Endothelial cell of umbilical vein (primary cell): ENCODE measurements at regions not wholly inside any gene's neighbourhood (a gene's known extent, or its start where the extent isn't known, plus 50 kb on each side); places are given as distances from the start of the nearest gene placed in this dataset.

Experiments
- BruUV-seq: library from RNA; stranded (reverse); fragments of 400-500 nt; replicated peaks from 2 replicates; lab custom pipeline; 2021; lab: Mats Ljungman, UMichigan
- CTCF ChIA-PET: fragments of 300-600, 350-600 bp; sonication (Branson Sonifier 250); formaldehyde crosslinking; loops from one replicate; lab custom pipeline; 2021; ENCODE audit warnings: antibody characterized with exemption, inconsistent platforms; lab: Charles Lee
- POLR2A ChIA-PET: fragments of 300-600, 350-600 bp; sonication (Branson Sonifier 250); formaldehyde crosslinking; loops from one replicate; lab custom pipeline; 2021; ENCODE audit warnings: antibody characterized with exemption, inconsistent platforms; lab: Charles Lee
- DNase-seq: peaks from one replicate; pipeline ENCODE4 v3.0.0-alpha.2; 2011; ENCODE audit warnings: low read depth, low spot score
- FAIRE-seq: peaks from 2 replicates; lab custom pipeline; 2011; peaks lifted over from hg19 to GRCh38; lab: Jason Lieb, UNC
- H2AFZ ChIP-seq: 2 replicates; pipeline ENCODE4 v1.6.0; 2012; ENCODE audit warnings: low read depth, low read length, control low read depth, inconsistent platforms
- H3K27ac ChIP-seq: 2 replicates; pipeline ENCODE4 v1.5.1; 2011; ENCODE audit warnings: low read depth, mild to moderate bottlenecking, control low read depth, low read length, moderate library complexity; ENCODE audit not compliant: insufficient read depth
- H3K27me3 ChIP-seq, 2 experiments: 2 replicates each; pipeline versions ENCODE4 v1.6.0 to v1.6.1; 2011; ENCODE audit warnings: low read length in 2 of 2, mixed read lengths in 1 of 2; ENCODE audit not compliant: control insufficient read depth in 2 of 2, insufficient read depth in 2 of 2
- H3K36me3 ChIP-seq, 2 experiments: 2 replicates in 1 of 2; 3 replicates in 1 of 2; pipeline ENCODE4 v1.5.1; 2011; ENCODE audit warnings: low read length in 2 of 2, mild to moderate bottlenecking in 1 of 2, moderate library complexity in 1 of 2; ENCODE audit not compliant: control insufficient read depth in 2 of 2, insufficient read depth in 2 of 2; ENCODE audit errors: extremely low read depth in 1 of 2
- H3K4me1 ChIP-seq: 3 replicates; pipeline ENCODE4 v1.5.1; 2011; ENCODE audit warnings: mild to moderate bottlenecking, low read length; ENCODE audit not compliant: control insufficient read depth, insufficient read depth; ENCODE audit errors: extremely low read depth
- H3K4me2 ChIP-seq: 2 replicates; pipeline ENCODE4 v1.6.1; 2011; ENCODE audit warnings: low read length, control low read depth, mixed read lengths; ENCODE audit not compliant: insufficient read depth
- H3K4me3 ChIP-seq, 3 experiments: fragments of 200-600 bp in 1 of 3; sonication (generic), shearing (Covaris generic) in 1 of 3; replicated peaks in 1 of 3; 2 replicates each; pipeline ENCODE4 v1.5.1; 2011 to 2016; ENCODE audit warnings: control low read depth in 3 of 3, low read length in 3 of 3, mild to moderate bottlenecking in 2 of 3, inconsistent platforms in 1 of 3, low read depth in 1 of 3, moderate library complexity in 1 of 3; ENCODE audit not compliant: insufficient read depth in 1 of 3
- H3K79me2 ChIP-seq: 2 replicates; pipeline ENCODE4 v1.6.0; 2012; ENCODE audit warnings: low read length, inconsistent platforms; ENCODE audit not compliant: control insufficient read depth, insufficient read depth
- H3K9ac ChIP-seq: replicated peaks from 2 replicates; pipeline ENCODE3; 2011; ENCODE audit warnings: low read length, control low read depth; ENCODE audit not compliant: insufficient read depth; ENCODE audit errors: extremely low read depth
- H3K9me1 ChIP-seq: replicated peaks from 3 replicates; pipeline ENCODE4 v1.6.0; 2011; ENCODE audit warnings: mild to moderate bottlenecking, low read length; ENCODE audit not compliant: control insufficient read depth, insufficient read depth; ENCODE audit errors: extremely low read depth
- H3K9me3 ChIP-seq: replicated peaks from 2 replicates; pipeline ENCODE4 v1.5.1; 2012; ENCODE audit warnings: low read length, inconsistent platforms; ENCODE audit not compliant: control insufficient read depth, insufficient read depth
- H4K20me1 ChIP-seq: replicated peaks from 2 replicates; pipeline ENCODE3; 2011; ENCODE audit warnings: mild to moderate bottlenecking, low read length; ENCODE audit not compliant: control insufficient read depth, insufficient read depth; ENCODE audit errors: extremely low read depth
- EZH2 ChIP-seq: IDR thresholded peaks from 2 replicates; pipeline ENCODE4 v1.6.1; 2012; ENCODE audit warnings: borderline replicate concordance, low read depth, mild to moderate bottlenecking, moderate library complexity, low read length, inconsistent platforms; ENCODE audit not compliant: severe bottlenecking
- FOS ChIP-seq: IDR thresholded peaks from 2 replicates; pipeline ENCODE4 v1.6.1; 2011; ENCODE audit warnings: mild to moderate bottlenecking, low read length, moderate library complexity, borderline replicate concordance; ENCODE audit not compliant: insufficient read depth
- GATA2 ChIP-seq: IDR thresholded peaks from 2 replicates; pipeline ENCODE4 v1.7.0; 2011; ENCODE audit warnings: low read depth, mild to moderate bottlenecking, moderate library complexity, mixed read lengths, low read length; ENCODE audit not compliant: insufficient read length, insufficient read depth
- JUN ChIP-seq: IDR thresholded peaks from 2 replicates; pipeline ENCODE4 v1.6.1; 2011; ENCODE audit warnings: borderline replicate concordance, low read depth; ENCODE audit not compliant: insufficient read length, insufficient read depth
- MYC ChIP-seq: IDR thresholded peaks from one replicate; pipeline ENCODE4 v1.6.1; 2011; ENCODE audit warnings: mild to moderate bottlenecking, low read depth, low read length
- POLR2AphosphoS5 ChIP-seq: IDR thresholded peaks from 2 replicates; pipeline ENCODE4 v1.6.1; 2012; ENCODE audit warnings: low read depth, mild to moderate bottlenecking, control low read depth, low read length, moderate library complexity; ENCODE audit not compliant: insufficient read depth
- dilution Hi-C: fragments of 300-500 bp; cut with MboI; formaldehyde crosslinking; loops from one replicate; pipeline ENCODE4 v1.15.0; 2019; ENCODE audit warnings: low sequenced_read_pairs; ENCODE audit not compliant: extremely low pct_ligation_motif_present
- intact Hi-C: fragments of 100-400 bp; cut with micrococcal nuclease; formaldehyde crosslinking; loops from one replicate; pipeline ENCODE4 v1.10.0; 2022
- TF ChIP-seq, protein P1 (sequence below): IDR thresholded peaks from 2 replicates; pipeline ENCODE4 v1.6.1; 2011; ENCODE audit not compliant: insufficient read depth, insufficient read length

DNA sequence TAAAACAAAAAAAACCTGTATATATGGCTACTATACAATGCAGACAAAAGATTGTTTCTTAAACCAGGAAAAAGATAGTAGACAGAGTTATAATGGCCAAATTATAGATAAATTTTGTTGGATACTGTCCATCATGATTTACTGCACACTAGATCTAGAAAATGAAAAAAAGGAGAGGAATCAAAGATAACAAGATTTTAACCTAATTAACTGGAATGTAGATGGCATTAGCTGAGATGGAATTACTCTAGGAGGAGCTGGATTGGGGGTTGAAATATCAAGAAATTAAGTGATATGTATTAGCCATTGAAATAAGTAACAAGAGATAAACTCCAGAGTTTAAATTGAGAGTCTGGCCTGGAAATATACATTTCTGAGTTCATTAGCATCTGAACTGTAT is 1489.1 kb downstream of the PLA2G4A start:
- dilution Hi-C loops, result no loop called here
- H3K27ac ChIP-seq, result no peak overlapping the region
- CTCF ChIA-PET, result no interaction called here

DNA sequence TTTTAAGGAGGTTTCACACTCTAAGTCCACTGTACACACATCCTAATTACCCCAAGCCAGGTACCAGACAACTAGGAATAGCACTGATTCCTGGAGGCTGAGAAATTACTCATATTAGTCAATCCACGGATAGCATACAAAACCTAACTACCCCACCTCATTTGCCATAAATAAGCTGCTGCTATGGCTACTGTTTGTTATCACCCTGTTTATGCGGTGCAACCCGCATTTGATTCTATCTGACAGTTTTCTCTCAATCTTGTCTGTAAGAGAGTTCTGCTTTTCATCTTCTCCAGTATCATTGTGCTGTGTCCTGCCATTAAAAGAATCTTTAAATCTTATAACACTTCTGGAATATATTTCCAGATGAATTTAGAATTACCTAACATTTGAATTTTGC is 1496.5 kb downstream of the PLA2G4A start:
- H3K27ac ChIP-seq, result no peak overlapping the region
- H3K79me2 ChIP-seq, result no peaks in the 10 kb centered on the region
- FAIRE-seq (no peak), DNase-seq (no peak)
- no peak overlapping the region for H3K4me3 ChIP-seq
- BruUV-seq, result no TSS peak
- ChIA-PET CTCF (no interaction called here), POLR2A (no interaction called here)
- H4K20me1 ChIP-seq, result no peaks in the 10 kb centered on the region
- no peaks in the 10 kb centered on the region for H3K27me3 ChIP-seq
- dilution Hi-C loops (no loop called here), intact Hi-C loops (no loop called here)
- no peaks in the 10 kb centered on the region for H3K36me3 ChIP-seq
- no peak overlapping the region for H3K4me2 ChIP-seq
- no peaks in the 10 kb centered on the region for H3K9me3 ChIP-seq
- H3K9ac ChIP-seq, result no peak overlapping the region
- H3K4me1 ChIP-seq, result no peaks in the 10 kb centered on the region
- TF ChIP-seq JUN, result no peak
- no peak for TF ChIP-seq MYC
- no peak for TF ChIP-seq GATA2
- no peak for TF ChIP-seq FOS
- TF ChIP-seq EZH2, result no peak
- no peak overlapping the region for H2AFZ ChIP-seq
- H3K9me1 ChIP-seq, result peaks cover 2% of the 10 kb centered on the region

More for the DNA sequence above, 1489.1 kb downstream of the PLA2G4A start:
- intact Hi-C loops, result no loop called here
- FAIRE-seq, result no peak
- H3K4me3 ChIP-seq, result no peak overlapping the region
- H2AFZ ChIP-seq, result no peak overlapping the region
- BruUV-seq, result no TSS peak
- POLR2A ChIA-PET, result no interaction called here
- no peaks in the 10 kb centered on the region for H3K9me1 ChIP-seq
- DNase-seq, result no peak
- no peak for TF ChIP-seq JUN
- TF ChIP-seq FOS, result no peak
- no peak for TF ChIP-seq POLR2AphosphoS5
- TF ChIP-seq, protein P1, sequence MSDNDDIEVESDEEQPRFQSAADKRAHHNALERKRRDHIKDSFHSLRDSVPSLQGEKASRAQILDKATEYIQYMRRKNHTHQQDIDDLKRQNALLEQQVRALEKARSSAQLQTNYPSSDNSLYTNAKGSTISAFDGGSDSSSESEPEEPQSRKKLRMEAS, result no peak
- TF ChIP-seq MYC, result no peak
- no peaks in the 10 kb centered on the region for H3K79me2 ChIP-seq
- no peak overlapping the region for H3K9ac ChIP-seq
- H4K20me1 ChIP-seq, result no peaks in the 10 kb centered on the region
- no peaks in the 10 kb centered on the region for H3K36me3 ChIP-seq
- no peaks in the 10 kb centered on the region for H3K27me3 ChIP-seq
- H3K4me1 ChIP-seq, result no peaks in the 10 kb centered on the region
- H3K4me2 ChIP-seq, result no peak overlapping the region
- H3K9me3 ChIP-seq, result no peaks in the 10 kb centered on the region
